ENCODE measurements at regions not wholly inside any gene's neighbourhood (a gene's known extent, or its start where the extent isn't known, plus 50 kb on each side); places are given as distances from the start of the nearest gene placed in this dataset.

GRCh38 chr5:156241266-156241665, 85.7 kb upstream of the SGCD start:
- TF ChIP-seq POLR2A (IDR thresholded peaks at IDR 0.05; ENCODE audit: low read depth, low read length) (no peak), POLR2AphosphoS5 (IDR thresholded peaks at IDR 0.05; ENCODE audit: low read depth, low read length) (no peak)

Measured in GM12892 (cell line).